Pulmonary artery endothelial cell (primary cell): ENCODE measurements at regions not wholly inside any gene's neighbourhood (a gene's known extent, or its start where the extent isn't known, plus 50 kb on each side); places are given as distances from the start of the nearest gene placed in this dataset.
"Not testable (repeated sequence)": the region's sequence is repeated elsewhere in the genome, so short reads cannot be mapped to it uniquely, and the experiment has no call there.

Experiments
- DNase-seq: peaks from one replicate; pipeline ENCODE4 v3.0.0-alpha.2; 2011; ENCODE audit warnings: low read depth, low spot score

- no peak for DNase-seq
Observed at GRCh38 chr11:19436932-19437331, 196.2 kb upstream of the E2F8 start.

GRCh38 chr11:19435306-19435989, 194.7 kb upstream of the E2F8 start:
- DNase-seq: no peak

GRCh38 chr11:19433791-19434190, 193.0 kb upstream of the E2F8 start:
- DNase-seq: no peak

GRCh38 chr11:19433367-19433766, 192.6 kb upstream of the E2F8 start:
- no peak for DNase-seq

- no peak for DNase-seq
Observed at GRCh38 chr11:19432370-19433061, 191.8 kb upstream of the E2F8 start.

DNA sequence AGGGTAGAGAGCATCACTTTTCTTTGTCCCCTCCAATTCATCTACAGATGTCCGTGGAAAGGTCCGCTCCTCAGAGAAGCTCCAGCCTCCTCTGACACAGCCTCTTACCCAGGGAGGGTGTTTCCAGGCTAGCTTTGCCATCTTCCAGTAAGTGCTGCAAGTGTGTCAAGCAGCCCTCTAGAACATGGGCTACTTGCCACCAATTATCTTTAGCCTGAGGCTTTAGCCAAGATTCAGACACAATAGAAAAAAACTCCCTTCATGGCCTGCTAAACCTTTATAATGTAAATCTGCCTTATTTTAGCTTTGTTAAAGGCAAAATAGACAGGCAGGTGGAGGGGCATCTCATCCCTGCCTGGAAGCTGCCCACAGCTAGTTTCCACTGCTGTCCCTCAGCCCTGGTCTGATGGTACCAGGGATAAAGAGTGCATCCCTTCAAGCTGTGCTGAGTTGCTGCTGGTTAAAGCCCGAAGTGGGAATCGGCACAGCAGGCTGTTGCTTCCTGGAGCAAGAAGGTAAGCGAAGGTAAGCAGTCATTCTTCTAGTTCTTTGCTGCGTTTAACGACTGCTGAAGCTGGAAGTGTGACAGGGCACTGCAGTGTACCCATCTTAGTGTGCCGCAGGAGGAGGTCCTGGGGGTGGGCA, 190.1 kb upstream of the E2F8 start:
- no peak for DNase-seq

DNA sequence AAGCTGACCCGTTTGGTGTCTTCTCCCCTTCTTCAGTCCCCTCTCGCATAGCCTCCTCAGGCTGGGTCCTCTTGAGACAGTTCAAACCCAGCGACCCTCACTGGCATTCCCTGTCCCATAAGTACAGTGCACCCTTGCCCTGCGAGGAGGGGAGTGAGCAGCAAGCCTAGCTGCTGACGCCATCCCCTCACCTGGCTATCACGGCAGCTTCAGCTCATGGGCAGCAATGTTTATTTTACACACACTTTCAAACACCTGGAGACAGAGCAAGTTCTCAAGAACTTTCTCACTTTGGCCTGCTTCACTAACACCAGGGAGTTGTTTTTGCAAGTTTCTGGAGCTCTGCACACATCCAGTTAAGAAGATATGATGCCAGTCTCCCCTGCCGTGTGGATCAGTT, 189.6 kb upstream of the E2F8 start:
- DNase-seq: no peak

DNA sequence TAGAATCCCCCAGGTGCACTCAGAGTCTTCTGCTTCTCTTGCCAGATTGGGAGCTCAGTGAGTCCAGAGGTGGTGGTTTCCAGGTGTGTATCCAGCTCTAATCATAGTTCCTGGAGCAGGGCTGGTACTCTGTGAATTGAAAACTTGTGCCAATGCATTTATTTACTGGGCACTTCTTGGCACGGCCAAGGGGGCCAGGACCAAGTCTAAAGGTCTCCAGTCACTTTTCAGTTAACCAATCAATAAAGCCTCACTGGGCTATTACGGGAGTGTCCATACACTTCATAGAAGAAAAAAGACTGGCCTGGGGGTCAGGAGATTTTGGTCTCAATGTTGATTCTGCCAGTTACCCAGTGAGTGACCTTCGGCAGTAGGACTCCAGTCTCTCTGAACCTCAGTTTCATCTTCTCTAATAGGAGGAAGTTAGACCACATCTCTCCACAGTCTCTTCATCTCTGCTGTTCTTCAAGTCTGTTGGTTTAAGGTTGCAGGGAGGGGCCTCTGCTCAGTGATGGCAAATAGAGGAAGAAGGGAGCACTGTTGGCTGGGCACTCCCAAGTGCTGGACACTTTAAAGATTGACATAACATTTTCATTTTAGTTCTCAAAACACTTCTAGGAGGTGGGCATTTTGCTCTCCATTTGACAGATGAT, 188.5 kb upstream of the E2F8 start:
- no peak for DNase-seq

DNA sequence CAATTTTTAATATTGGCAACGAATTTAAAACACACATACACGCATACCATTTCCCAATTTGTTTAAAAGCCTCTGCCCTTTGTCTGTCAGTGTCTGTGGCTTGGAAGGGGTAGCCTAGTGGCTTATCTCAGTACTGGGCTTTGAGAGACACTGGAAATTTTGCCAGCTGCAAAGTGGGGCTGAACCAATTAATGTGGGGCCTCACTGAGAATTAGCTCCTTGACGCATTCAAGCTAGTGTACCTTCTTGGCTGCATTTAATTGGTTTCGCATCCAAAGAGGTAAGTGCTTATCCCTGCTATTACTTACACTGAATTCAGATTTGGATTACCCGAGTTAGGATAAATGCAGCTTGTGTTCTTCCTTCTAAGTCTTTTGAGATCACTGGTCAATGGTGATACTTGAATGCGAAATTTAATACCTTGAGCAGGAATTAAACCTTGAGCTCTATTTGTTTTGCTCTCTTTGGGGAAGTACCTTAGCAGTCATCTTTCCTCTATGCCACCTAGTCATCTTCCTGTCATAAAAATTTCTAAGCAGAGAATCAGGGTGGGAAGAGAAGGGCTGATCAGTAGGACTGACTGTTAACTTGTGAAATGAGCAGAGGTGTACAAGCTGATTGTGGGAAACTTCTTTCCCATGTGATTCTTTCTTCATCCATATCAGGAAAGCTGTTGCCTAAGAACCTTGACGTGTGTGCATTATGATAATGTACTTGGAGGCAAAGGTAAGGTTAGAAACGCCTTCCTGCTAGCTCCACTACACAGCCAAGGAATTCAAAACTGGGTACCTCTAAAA, 187.7 kb upstream of the E2F8 start:
- no peak for DNase-seq

DNA sequence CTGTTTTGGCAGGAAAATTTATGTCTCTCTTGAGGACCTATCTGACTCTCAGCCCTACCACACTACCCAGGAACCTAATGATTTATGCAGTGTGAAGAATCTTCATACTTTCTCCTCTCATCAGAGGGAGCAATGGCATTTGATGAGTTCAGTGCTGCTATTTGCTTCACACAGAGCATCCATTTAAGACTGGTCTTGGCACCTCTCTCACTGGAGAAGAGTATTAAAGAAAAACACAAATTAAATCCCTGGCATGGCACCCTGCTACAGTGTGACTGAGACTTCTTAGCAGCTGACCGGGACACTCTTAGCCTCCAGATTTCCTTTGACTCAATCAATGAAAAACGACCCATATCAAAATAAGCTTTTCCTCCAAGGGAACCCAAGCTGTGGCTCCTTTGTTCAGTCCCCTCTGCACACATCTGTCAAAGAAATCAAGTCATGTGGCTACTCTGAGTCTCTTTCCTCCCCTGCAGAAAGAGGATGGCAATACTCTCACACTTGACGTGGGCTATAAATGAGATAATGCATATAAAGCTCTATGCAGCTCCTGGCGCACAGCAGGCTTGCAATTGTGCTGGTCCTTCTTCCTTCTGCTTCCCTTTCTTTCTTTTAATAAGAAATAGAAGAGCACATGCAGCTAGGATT, 186.1 kb upstream of the E2F8 start:
- no peak for DNase-seq

DNA sequence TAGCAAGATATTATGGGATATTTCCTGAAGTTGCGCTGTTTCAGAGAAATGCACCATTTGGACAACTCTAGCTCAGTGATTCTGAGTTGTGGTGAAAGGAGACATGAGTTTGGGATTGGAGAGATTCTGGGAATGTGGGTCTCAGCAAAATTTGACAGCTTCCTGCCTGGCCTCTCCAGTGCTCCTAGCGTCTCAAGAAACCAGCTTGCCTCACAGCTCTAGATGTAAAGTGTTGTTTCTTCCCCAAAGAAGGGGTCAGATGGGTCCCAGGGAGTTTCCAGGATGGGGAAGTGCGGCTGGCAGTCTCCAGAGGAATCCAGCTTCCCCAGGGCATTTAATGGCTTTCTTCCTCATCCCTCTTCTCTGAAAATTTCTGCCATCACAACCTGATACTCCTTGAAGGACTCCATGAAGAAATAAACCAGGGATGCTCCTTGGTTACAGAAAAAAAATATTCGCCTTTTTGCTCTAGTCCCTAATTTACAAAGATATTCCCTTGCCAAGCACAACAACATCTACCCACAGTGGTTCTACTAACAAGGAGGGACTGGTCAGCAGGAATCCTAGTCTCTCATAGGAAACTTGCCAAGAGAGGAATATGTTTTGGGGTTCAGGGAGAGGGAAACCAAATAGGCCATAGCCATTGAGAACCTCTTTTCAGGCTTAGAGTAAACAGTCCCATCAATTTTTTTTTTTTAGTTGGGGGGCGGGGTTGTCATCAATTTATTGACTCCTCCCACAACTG, 185.4 kb upstream of the E2F8 start:
- no peak for DNase-seq

GRCh38 chr11:19422276-19422675, 181.5 kb upstream of the E2F8 start:
- no peak for DNase-seq

- DNase-seq: no peak
Observed at GRCh38 chr11:19420868-19421533, 180.3 kb upstream of the E2F8 start.

DNA sequence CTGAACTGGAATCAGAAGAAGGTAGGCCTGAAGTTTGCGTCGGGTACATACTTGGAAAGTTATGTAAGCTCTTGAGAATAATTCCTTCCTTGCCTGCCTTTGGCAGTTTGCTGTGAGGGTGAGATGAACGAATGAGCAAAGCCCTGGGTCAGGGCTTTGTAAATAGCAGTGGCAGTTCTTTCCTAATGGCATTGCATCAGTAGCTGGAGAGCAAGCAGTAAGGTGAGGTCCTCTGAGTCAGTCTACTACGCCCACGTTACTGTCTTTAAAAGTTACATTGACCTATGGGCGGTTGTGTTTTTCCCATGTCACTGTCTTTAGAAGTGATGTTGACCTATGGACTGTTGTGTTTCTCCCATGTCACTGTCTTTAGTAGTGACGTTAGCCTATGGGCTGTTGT, 179.1 kb upstream of the E2F8 start:
- DNase-seq: no peak

DNA sequence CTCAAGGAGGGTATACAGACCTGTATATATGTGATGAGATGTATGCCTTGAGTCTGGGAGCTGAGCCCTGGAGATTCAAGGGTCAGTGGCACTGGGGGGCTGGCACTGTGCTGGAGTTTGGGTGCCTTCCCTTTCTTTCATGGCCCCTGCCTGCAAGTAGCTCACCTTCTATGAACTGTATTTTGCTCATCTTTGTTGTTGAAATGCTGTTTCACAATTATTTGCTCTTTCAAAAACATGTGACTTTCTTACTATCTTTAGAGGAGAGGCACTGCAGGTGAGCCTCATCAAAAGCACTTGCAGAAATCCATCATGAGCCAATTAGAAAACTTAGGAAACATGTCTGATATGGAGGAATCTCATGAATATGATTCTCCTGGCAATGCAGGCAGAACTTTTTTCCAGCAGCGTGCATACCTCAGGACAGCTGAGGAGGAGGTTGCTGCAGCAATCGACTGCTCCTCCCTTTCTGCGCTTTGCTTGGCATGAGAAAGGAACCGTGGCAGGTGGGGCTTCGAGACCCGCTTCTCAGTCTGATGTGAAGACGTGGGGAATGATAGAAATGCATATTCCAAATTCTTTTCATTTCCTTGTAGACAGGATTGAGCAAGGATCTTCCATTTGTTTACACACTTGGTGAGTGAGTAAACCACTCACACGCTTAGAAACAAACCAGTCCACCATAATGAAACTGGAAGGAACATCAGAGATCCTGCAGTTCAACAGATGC, 178.4 kb upstream of the E2F8 start:
- DNase-seq: no peak

GRCh38 chr11:19418221-19418620, 177.5 kb upstream of the E2F8 start:
- DNase-seq: no peak

DNA sequence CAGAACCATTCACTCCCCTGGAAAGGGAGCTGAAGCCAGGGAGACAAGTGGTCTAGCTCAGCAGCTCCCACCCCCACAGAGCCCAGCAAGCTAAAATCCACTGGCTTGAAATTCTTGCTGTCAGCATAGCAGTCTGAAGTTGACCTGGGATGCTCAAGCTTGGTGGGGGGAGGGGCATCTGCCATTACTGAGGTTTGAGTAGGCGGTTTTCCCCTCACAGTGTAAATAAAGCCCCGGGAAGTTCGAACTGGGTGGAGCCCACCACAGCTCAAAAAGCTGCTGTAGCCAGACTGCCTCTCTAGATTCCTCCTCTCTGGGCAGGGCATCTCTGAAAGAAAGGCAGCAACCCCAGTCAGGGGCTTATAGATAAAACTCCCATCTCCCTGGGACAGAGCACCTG, 171.3 kb upstream of the E2F8 start:
- not testable (repeated sequence) for DNase-seq

- no peak for DNase-seq
Observed at GRCh38 chr11:19410032-19410431, 169.3 kb upstream of the E2F8 start.

- no peak for DNase-seq
Observed at GRCh38 chr11:19409307-19409706, 168.6 kb upstream of the E2F8 start.
